H1 (cell line): ENCODE measurements at regions not wholly inside any gene's neighbourhood (a gene's known extent, or its start where the extent isn't known, plus 50 kb on each side); places are given as distances from the start of the nearest gene placed in this dataset.

Source experiments
- CTCF ChIA-PET: fragments of 300-600 bp; sonication (Branson Sonifier 250); formaldehyde crosslinking; loops from one replicate; lab custom pipeline; 2021; ENCODE audit not compliant: partially characterized antibody; lab: Charles Lee
- POLR2A ChIA-PET: fragments of 300-600 bp; sonication (Branson Sonifier 250); formaldehyde crosslinking; loops from one replicate; lab custom pipeline; 2021; ENCODE audit warnings: inconsistent platforms; ENCODE audit not compliant: partially characterized antibody; lab: Charles Lee
- DNase-seq, 2 experiments: peaks; one replicate each; pipeline versions ENCODE4 v3.0.0 to v3.0.0-alpha.2; 2010 to 2022; ENCODE audit warnings: low spot score in 2 of 2, low read depth in 1 of 2, mixed read lengths in 1 of 2
- FAIRE-seq: peaks from 2 replicates; lab custom pipeline; 2011; peaks lifted over from hg19 to GRCh38; lab: Jason Lieb, UNC
- H2AFZ ChIP-seq: 2 replicates; pipeline ENCODE4 v1.8.1; 2012; ENCODE audit warnings: low read length, inconsistent platforms
- H2AK5ac ChIP-seq: 2 replicates; pipeline ENCODE4 v1.6.1; 2013; ENCODE audit warnings: low read depth, low read length
- H2BK120ac ChIP-seq: replicated peaks from 2 replicates; pipeline ENCODE3; 2013; ENCODE audit warnings: low read depth, low read length, inconsistent platforms
- H2BK12ac ChIP-seq: 2 replicates; pipeline ENCODE4 v1.6.1; 2013; ENCODE audit warnings: low read depth, low read length
- H2BK15ac ChIP-seq: 2 replicates; pipeline ENCODE4 v1.6.1; 2013; ENCODE audit warnings: low read length
- H2BK20ac ChIP-seq: 2 replicates; pipeline ENCODE4 v1.6.1; 2013; ENCODE audit warnings: low read length
- H2BK5ac ChIP-seq: 2 replicates; pipeline ENCODE4 v1.6.1; 2013; ENCODE audit warnings: low read depth, low read length
- H3K14ac ChIP-seq: 2 replicates; pipeline ENCODE4 v1.6.1; 2013; ENCODE audit warnings: inconsistent platforms; ENCODE audit not compliant: insufficient read length
- H3K18ac ChIP-seq: 2 replicates; pipeline ENCODE4 v1.6.1; 2013; ENCODE audit warnings: low read length; ENCODE audit errors: extremely low read depth
- H3K23ac ChIP-seq: 2 replicates; pipeline ENCODE4 v1.6.1; 2013; ENCODE audit warnings: inconsistent platforms; ENCODE audit not compliant: insufficient read length
- H3K23me2 ChIP-seq: 2 replicates; pipeline ENCODE4 v1.6.1; 2013; ENCODE audit warnings: low read depth, low read length
- H3K27ac ChIP-seq: 2 replicates; pipeline ENCODE4 v1.6.1; 2011; ENCODE audit warnings: low read depth, low read length, inconsistent platforms
- H3K27me3 ChIP-seq, 4 experiments: replicated peaks in 1 of 4; 1 replicate in 1 of 4; 2 replicates in 3 of 4; pipeline versions ENCODE4 v1.6.1 to v1.8.1; 2011 to 2013; ENCODE audit warnings: low read length in 3 of 4, mild to moderate bottlenecking in 3 of 4, inconsistent platforms in 2 of 4, mixed read lengths in 2 of 4, moderate library complexity in 1 of 4; ENCODE audit not compliant: control insufficient read depth in 3 of 4, insufficient read depth in 3 of 4; ENCODE audit errors: extremely low read depth in 1 of 4
- H3K36me3 ChIP-seq, 4 experiments: 2 replicates each; pipeline versions ENCODE4 v1.6.1 to v1.8.1; 2011 to 2013; ENCODE audit warnings: mild to moderate bottlenecking in 4 of 4, low read length in 3 of 4, moderate library complexity in 2 of 4, control low read depth in 1 of 4, inconsistent platforms in 1 of 4; ENCODE audit not compliant: insufficient read depth in 4 of 4, control insufficient read depth in 2 of 4
- H3K4ac ChIP-seq: replicated peaks from 2 replicates; pipeline ENCODE3; 2013; ENCODE audit warnings: low read length, low read depth, mixed read lengths, inconsistent platforms; ENCODE audit not compliant: insufficient read length
- H3K4me1 ChIP-seq, 4 experiments: replicated peaks in 1 of 4; 1 replicate in 1 of 4; 2 replicates in 3 of 4; pipeline versions ENCODE4 v1.6.1 to v1.8.1; 2011 to 2013; ENCODE audit warnings: low read length in 3 of 4, inconsistent platforms in 2 of 4, mixed read lengths in 1 of 4; ENCODE audit not compliant: insufficient read depth in 4 of 4, control insufficient read depth in 3 of 4
- H3K4me2 ChIP-seq, 2 experiments: 2 replicates each; pipeline versions ENCODE4 v1.6.1 to v1.8.1; 2011 to 2013; ENCODE audit warnings: low read depth in 2 of 2, low read length in 2 of 2, control low read depth in 1 of 2, inconsistent platforms in 1 of 2, mild to moderate bottlenecking in 1 of 2; ENCODE audit not compliant: insufficient read depth in 1 of 2
- H3K4me3 ChIP-seq, 4 experiments: fragments of 200-600, 300-600 bp in 1 of 4; sonication (generic), shearing (Covaris generic), sonication (Bioruptor Twin) in 1 of 4; 2 replicates each; pipeline versions ENCODE4 v1.5.1 to v1.8.1; 2011 to 2016; ENCODE audit warnings: low read length in 4 of 4, low read depth in 3 of 4, control low read depth in 2 of 4, inconsistent platforms in 2 of 4, mild to moderate bottlenecking in 2 of 4, mixed read lengths in 1 of 4, moderate library complexity in 1 of 4; ENCODE audit not compliant: insufficient read depth in 2 of 4; ENCODE audit errors: extremely low read depth in 1 of 4
- H3K56ac ChIP-seq: replicated peaks from 2 replicates; pipeline ENCODE3; 2013; ENCODE audit warnings: low read depth, mild to moderate bottlenecking, mixed read lengths, low read length, inconsistent platforms; ENCODE audit not compliant: insufficient read length
- H3K79me1 ChIP-seq: 2 replicates; pipeline ENCODE4 v1.6.1; 2013; ENCODE audit warnings: low read depth, low read length, control low read depth
- H3K79me2 ChIP-seq, 2 experiments: 2 replicates each; pipeline versions ENCODE4 v1.6.1 to v1.8.1; 2012 to 2013; ENCODE audit warnings: low read length in 2 of 2, mild to moderate bottlenecking in 2 of 2, inconsistent platforms in 1 of 2; ENCODE audit not compliant: insufficient read depth in 2 of 2, control insufficient read depth in 1 of 2
- H3K9ac ChIP-seq, 4 experiments: replicated peaks in 1 of 4; 1 replicate in 1 of 4; 2 replicates in 3 of 4; pipeline versions ENCODE4 v1.6.1 to v1.8.1; 2011 to 2013; ENCODE audit warnings: low read depth in 3 of 4, low read length in 3 of 4, control low read depth in 2 of 4, mild to moderate bottlenecking in 2 of 4, moderate library complexity in 2 of 4, inconsistent platforms in 1 of 4; ENCODE audit errors: extremely low read depth in 1 of 4
- H3K9me3 ChIP-seq, 2 experiments: 2 replicates each; pipeline versions ENCODE4 v1.6.1 to v1.8.1; 2012 to 2013; ENCODE audit warnings: mild to moderate bottlenecking in 2 of 2, moderate library complexity in 2 of 2, control low read depth in 1 of 2, inconsistent platforms in 1 of 2, low read depth in 1 of 2, low read length in 1 of 2, mixed read lengths in 1 of 2; ENCODE audit not compliant: insufficient read depth in 2 of 2
- H4K20me1 ChIP-seq, 2 experiments: replicated peaks in 1 of 2; 2 replicates each; pipeline versions ENCODE3 to v1.8.1; 2011 to 2013; ENCODE audit warnings: inconsistent platforms in 2 of 2, low read length in 2 of 2, mild to moderate bottlenecking in 1 of 2; ENCODE audit not compliant: insufficient read depth in 2 of 2, control insufficient read depth in 1 of 2
- H4K5ac ChIP-seq: 2 replicates; pipeline ENCODE4 v1.6.1; 2013; ENCODE audit warnings: low read length, low read depth, mixed read lengths, inconsistent platforms; ENCODE audit not compliant: insufficient read length
- H4K8ac ChIP-seq: 2 replicates; pipeline ENCODE4 v1.8.0; 2013; ENCODE audit warnings: mild to moderate bottlenecking, moderate library complexity, low read length, inconsistent platforms; ENCODE audit not compliant: insufficient read depth; ENCODE audit errors: extremely low read depth
- H4K91ac ChIP-seq: replicated peaks from 2 replicates; pipeline ENCODE3; 2013; ENCODE audit warnings: low read length, mixed read lengths, inconsistent platforms; ENCODE audit not compliant: insufficient read length
- ATF2 ChIP-seq: IDR thresholded peaks from 2 replicates; pipeline ENCODE4 v1.6.1; 2012; ENCODE audit warnings: low read length, inconsistent platforms
- CBX8 ChIP-seq: fragments of 300-800, 300-1000 bp; sonication (generic); IDR thresholded peaks from 2 replicates; pipeline ENCODE4 v1.7.1; 2016; ENCODE audit warnings: low read depth, low read length, borderline replicate concordance
- CEBPB ChIP-seq: IDR thresholded peaks from 2 replicates; pipeline ENCODE4 v1.6.1; 2012; ENCODE audit warnings: low read depth, low read length
- EP300 ChIP-seq, 2 experiments: IDR thresholded peaks; 1 replicate in 1 of 2; 2 replicates in 1 of 2; pipeline ENCODE4 v1.6.1; 2011 to 2012; ENCODE audit warnings: low read depth in 2 of 2, low read length in 2 of 2, mild to moderate bottlenecking in 2 of 2, borderline replicate concordance in 1 of 2, inconsistent platforms in 1 of 2, moderate library complexity in 1 of 2
- KDM1A ChIP-seq: fragments of 200-600, 300-600 bp; sonication (generic); IDR thresholded peaks from 2 replicates; pipeline ENCODE4 v1.7.1; 2016; ENCODE audit warnings: mild to moderate bottlenecking, low read length, borderline replicate concordance
- KDM4A ChIP-seq: IDR thresholded peaks from one replicate; pipeline ENCODE4 v1.7.1; 2012; ENCODE audit warnings: low read depth, mild to moderate bottlenecking, moderate library complexity, low read length, inconsistent platforms; ENCODE audit not compliant: severe bottlenecking
- NRF1 ChIP-seq: IDR thresholded peaks from 2 replicates; pipeline ENCODE4 v1.6.1; 2011; ENCODE audit warnings: mild to moderate bottlenecking, low read depth, low read length, improper control_type of control experiment
- PHF8 ChIP-seq: fragments of 200-600 bp; sonication (generic); conservative IDR thresholded peaks from 2 replicates; pipeline ENCODE4 v1.7.1; 2012; ENCODE audit warnings: low read depth, mild to moderate bottlenecking, inconsistent platforms, low read length, moderate library complexity
- RNF2 ChIP-seq: fragments of 200-900, 300-1000 bp; sonication (generic); IDR thresholded peaks from 2 replicates; pipeline ENCODE4 v1.7.1; 2016; ENCODE audit warnings: borderline replicate concordance, low read depth, mild to moderate bottlenecking, antibody characterized with exemption, low read length; ENCODE audit not compliant: poor library complexity, severe bottlenecking; ENCODE audit errors: missing control alignments
- SAP30 ChIP-seq: fragments of 300-600 bp; sonication (generic); IDR thresholded peaks from 2 replicates; pipeline ENCODE4 v1.7.1; 2012; ENCODE audit warnings: low read length, moderate library complexity, mild to moderate bottlenecking, inconsistent platforms; ENCODE audit not compliant: insufficient read depth, insufficient replicate concordance
- SIX5 ChIP-seq: IDR thresholded peaks from 2 replicates; pipeline ENCODE4 v1.6.1; 2011; ENCODE audit warnings: mild to moderate bottlenecking, low read depth, low read length
- SP2 ChIP-seq: IDR thresholded peaks from 2 replicates; pipeline ENCODE4 v1.6.1; 2012; ENCODE audit warnings: mild to moderate bottlenecking, low read length, inconsistent platforms
- WGBS, 2 experiments: shearing (Covaris generic) in 1 of 2; methylation state at CpG; one replicate each; pipeline versions ENCODE4 v1.1.6 to v1.1.7; 2013 to 2015; ENCODE audit warnings: low lambda C conversion rate in 2 of 2, mixed read lengths in 2 of 2, inconsistent platforms in 1 of 2, low coverage in 1 of 2, missing lambda C conversion rate in 1 of 2; ENCODE audit not compliant: insufficient replicate concordance in 2 of 2, insufficient coverage in 1 of 2, insufficient read length in 1 of 2; ENCODE audit errors: extremely low coverage in 1 of 2, missing lambda C conversion rate in 1 of 2; 5-methylcytosine and 5-hydroxymethylcytosine counted together

- no peaks in the 10 kb centered on the region for H3K36me3 ChIP-seq
- POLR2A ChIA-PET: no interaction called here
- TF ChIP-seq PHF8 (no peak), CEBPB (no peak), NRF1 (no peak), ATF2 (no peak), SAP30 (no peak), RNF2 (no peak), KDM4A (no peak), CBX8 (no peak), EP300 (IDR thresholded peaks at IDR 0.05; ENCODE audit: borderline replicate concordance in 1 of 2, low read depth in 2 of 2, low read length in 2 of 2) (no peak), SP2 (no peak), SIX5 (no peak), KDM1A (no peak)
Measured at GRCh38 chr13:88656751-88657150, 985.6 kb downstream of the SLITRK5 start.

More at GRCh38 chr13:88656751-88657150, 985.6 kb downstream of the SLITRK5 start:
- 84% methylated on average over 6 of the region's 6 CpGs; no CpG with 5 or more reads in 1 of the 2 experiments for WGBS, 2 experiments
- Histone ChIP-seq H2AK5ac (no peak overlapping the region), H3K27me3 (no peaks in the 10 kb centered on the region), H3K9me3 (no peaks in the 10 kb centered on the region), H4K5ac (no peak overlapping the region), H2BK12ac (no peak overlapping the region), H3K23ac (no peak overlapping the region), H3K4me2 (no peak overlapping the region), H3K79me1 (no peaks in the 10 kb centered on the region), H3K18ac (no peak overlapping the region), H3K4ac (no peak overlapping the region), H3K23me2 (no peaks in the 10 kb centered on the region), H2BK20ac (no peak overlapping the region), H3K9ac (no peak overlapping the region), H2BK15ac (no peak overlapping the region), H3K27ac (no peak overlapping the region), H4K20me1 (no peaks in the 10 kb centered on the region), H3K4me1 (no peaks in the 10 kb centered on the region), H3K56ac (no peak overlapping the region), H4K91ac (no peak overlapping the region), H2AFZ (no peak overlapping the region), H2BK120ac (no peak overlapping the region), H3K14ac (no peak overlapping the region), H3K79me2 (no peaks in the 10 kb centered on the region), H2BK5ac (no peak overlapping the region), H4K8ac (no peak overlapping the region), H3K4me3 (no peak overlapping the region)
- no peak for DNase-seq
- FAIRE-seq: no peak
- CTCF ChIA-PET: interaction anchor here (1.1 kb wide), 1 partner anchor 15 kb away, joined by 3 read pairs; no protein-coding TSS in a partner anchor
